NCI-H146 (cell line): ENCODE measurements at regions not wholly inside any gene's neighbourhood (a gene's known extent, or its start where the extent isn't known, plus 50 kb on each side); places are given as distances from the start of the nearest gene placed in this dataset.
"Not testable (repeated sequence)": the region's sequence is repeated elsewhere in the genome, so short reads cannot be mapped to it uniquely, and the experiment has no call there.

Experiments
- DNase-seq: peaks from one replicate; lab custom pipeline; 2025; lab: John Stamatoyannopoulos, UW

DNA sequence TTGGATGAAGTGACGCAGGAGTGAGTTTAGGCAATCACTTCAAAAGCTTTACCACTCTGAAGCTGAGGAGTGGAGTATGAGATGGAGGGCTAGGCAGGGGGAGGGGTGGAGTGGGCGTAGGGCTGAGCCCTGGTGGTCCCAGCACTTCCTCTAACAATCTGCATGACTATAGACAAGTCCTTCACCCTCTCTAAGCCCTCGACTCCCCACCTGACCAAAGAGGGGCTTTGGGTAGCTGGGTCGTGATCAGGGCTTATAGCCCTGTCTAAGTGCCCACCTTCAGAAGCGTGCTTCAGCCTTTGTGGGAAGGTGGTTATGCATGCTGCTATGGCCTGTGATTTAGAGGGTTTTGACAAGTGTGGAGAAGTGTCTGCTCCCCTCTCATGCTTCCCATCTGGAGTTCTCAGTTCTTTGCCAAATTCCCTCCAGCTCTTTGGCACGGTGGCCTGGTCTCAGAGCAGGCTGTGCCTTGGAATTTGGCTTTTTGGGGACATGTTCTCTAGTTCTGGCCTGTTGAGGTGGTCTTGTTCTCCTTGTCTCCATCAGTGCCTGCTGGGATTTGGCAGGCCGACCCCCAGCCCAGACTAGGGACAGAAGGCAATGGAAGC lies 53.0 kb downstream of the ACTBL2 start:
- no peak for DNase-seq

DNA sequence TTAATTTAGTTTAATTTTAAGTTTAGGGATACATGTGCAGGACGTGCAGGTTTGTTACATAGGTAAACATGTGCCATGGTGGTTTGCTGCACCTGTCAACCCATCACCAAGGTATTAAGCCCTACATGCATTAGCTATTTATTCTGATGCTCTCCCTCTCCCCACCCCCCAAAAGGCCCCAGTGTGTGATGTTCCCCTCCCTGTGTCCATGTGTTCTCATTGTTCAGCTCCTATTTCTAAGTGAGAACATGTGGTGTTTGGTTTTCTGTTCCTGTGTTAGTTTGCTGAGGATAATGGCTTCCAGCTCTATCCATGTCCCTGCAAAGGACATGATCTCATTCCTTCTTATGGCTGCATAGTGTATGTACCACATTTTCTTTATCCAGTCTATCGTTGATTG lies 53.6 kb downstream of the ACTBL2 start:
- DNase-seq, result not testable (repeated sequence)

DNA sequence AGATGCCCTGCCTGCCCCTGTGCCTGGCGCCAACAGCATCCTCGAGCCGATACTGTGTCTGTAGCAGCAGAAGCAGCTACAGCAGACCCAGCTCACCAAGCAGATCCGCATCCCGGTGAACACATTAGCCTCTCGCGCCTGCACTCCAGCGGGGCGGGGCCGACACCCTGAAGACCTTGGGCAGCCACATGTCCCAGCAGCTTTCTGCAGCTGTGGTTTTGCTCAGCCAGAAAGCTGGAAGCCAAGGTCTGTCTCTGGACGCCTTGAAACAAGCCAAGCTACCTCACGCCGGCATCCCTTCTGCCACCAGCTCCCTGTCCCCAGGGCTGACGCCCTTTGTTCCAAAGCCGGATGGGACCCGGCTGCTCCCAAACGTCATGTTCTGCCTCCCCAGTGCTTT lies 59.6 kb downstream of the ACTBL2 start:
- no peak for DNase-seq

DNA sequence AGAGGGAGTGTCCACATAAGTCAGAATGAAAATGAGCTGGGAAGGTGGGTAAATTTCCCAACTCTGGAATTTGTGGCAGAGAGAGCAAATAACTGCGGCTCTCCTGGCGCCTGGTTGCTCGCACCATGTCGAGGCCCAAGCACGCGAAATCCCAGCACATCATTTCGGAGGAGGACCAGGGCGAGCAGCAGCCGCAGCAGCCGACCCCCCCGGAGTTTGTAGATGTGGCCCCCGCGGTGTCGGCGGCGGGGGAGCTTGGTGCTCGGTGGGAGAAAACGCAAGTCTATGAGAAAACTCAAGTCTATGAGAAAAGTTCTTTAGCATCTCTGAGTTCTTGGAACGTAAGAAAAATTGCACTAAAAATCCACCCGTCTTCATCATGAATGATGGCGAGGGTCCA lies 60.3 kb downstream of the ACTBL2 start:
- no peak for DNase-seq

DNA sequence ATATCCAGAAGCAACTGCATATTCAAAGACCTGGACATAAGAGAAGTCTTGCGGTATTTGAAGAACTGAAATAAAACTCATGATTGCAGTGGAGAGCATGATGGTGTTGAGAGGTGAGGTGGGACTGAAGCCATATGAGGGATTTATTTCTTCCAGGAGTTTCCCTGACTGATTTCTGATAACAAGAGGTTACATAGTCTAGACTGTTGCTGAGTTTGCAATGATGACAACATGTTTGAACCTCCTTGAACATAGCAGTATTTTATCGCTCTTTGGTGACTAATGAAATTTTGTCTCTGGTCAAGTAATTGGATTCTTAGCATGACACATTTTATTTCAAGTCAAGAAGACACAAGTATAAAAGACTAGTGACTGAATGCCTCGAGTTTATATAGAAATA lies 61.8 kb downstream of the ACTBL2 start:
- DNase-seq, result no peak

DNA sequence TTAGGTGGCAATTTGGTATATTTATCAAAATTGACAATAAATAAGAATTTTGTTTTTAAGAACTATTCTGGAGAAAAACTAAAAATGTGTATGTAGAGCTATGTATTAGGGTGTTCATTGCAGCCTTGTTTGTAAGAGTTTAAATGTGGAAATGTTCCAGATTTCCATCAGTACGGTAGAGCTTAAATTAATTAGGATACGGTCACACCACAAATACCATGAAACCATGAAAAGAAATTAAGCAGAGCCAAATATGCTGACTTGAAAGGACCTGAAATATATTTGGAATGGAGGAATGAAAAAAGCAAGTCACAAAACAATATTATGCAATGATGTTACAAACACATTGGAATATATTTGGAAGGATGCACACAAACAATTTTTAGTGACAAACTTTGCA lies 64.6 kb downstream of the ACTBL2 start:
- no peak for DNase-seq

DNA sequence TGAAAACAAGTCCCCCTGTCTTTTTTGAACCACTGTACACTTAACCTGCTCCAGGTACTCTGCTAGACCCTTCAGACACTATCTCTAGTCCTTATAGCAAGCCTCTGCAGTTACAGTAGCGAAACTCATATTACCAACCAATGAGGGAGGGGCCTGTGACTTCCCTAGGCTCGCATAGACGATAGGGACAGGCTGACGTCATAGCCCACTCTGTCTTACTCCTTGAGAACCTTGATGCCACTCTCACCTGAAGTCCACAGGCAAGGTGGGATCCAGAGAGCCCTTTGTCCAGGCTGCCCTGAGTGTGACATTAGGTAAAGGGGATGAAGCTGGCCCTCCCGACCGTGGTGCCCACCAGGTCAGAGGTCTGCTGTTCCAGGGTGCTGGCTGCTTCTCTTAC lies 65.3 kb downstream of the ACTBL2 start:
- DNase-seq, result no peak

DNA sequence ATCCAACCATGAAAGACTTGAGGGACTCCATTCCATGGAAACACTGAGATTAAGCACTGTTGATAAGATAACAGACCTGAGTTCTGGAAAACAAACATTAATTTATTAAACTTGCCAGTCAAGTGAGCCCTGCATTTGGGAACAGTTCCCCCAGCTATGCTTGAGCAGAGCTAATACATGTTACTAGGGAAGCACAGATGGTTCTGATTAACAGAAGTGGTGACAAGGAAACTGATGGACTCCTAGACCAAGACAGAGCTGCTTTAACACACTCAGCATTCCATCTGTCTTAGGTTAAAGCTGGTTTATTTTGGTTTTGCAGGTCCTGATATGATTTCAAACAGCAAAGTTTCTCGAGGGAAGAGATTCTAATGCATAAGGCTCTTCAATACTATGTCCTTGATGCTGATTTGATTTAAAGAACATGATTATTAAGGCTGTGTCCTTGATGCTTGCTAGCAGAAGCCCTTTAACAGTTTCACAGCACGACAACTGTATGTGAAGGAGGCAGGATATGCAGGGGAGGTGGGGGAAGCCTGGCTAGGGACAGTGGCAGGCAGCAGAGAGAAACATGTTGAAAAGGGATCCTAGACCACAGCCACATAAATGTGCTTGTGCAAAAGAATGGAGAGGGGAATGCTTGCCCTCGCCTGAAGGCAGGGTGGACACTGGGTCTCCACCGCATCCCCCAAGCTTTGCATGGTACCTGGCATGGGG lies 66.2 kb downstream of the ACTBL2 start:
- DNase-seq, result no peak

DNA sequence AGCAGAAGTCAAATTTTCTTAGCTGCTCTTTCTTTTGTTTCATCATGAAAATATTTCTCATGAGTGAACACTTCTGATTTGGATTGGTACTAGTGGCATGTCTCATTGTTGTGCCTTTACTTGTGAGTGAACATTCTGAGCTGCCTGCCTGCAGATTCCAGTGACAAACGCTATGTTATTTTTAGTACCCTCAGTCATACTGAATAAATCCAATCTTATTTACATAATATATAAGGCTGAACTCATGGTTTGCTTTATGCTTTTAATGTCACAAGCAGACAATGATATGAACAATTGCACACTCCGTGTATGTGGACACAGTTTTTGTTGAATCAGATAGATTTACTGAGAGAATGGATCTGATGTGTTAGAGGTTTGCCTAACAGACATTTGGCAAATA lies 67.8 kb downstream of the ACTBL2 start:
- DNase-seq, result no peak

DNA sequence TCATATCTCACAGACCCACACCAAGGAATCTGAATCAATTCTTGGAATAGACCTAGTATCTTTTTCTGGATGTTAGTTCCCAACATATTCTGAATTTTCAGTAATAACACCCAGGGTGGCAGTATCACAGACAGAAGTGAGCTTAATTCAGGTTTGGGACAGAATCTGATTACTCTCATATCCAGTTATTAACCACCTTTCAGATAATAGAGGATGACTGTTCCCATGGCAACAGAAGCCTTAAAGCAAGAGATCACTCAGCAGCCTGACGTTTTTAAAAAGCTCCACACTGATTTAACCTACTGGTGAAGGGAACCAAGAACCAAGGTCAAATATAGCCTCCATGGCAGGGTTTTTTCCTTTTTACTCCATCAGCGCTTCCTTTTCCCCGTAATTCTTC lies 68.4 kb downstream of the ACTBL2 start:
- DNase-seq, result no peak

DNA sequence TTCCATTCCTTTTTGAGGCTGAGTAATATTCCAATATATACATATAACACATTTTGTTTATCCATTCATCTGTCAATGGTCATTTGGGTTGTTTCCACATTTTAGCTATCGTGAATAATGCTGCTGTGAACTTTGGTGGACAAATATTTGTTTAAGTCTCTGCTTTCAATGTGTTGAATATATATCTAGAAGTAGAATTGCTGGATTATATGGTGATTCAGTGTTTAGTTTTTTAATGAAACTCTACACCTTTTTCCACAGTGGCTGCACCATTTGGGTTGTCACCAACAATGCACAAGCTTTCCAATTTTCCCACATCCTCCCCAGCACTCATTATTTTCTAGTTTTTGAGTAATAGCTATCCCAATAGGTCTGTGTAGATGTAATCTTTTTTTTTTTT lies 69.5 kb downstream of the ACTBL2 start:
- no peak for DNase-seq

DNA sequence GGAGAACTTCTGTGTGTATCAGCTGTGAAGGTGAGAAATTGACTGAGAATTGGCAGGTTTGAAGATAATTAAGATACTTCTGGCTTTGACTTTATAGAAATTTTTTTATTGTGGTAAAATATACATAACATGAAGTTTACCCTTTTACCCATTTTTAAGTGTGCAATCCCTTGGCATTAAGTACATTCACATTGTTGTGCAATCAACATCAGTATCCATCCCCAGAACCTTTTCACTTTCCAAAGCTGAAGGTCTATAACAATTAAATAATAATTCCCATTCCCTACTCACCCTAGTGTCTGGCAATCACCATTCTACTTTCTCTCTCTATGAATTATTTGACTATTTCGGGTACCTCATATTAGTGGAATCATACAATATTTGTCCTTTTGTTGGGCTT lies 69.9 kb downstream of the ACTBL2 start:
- no peak for DNase-seq

DNA sequence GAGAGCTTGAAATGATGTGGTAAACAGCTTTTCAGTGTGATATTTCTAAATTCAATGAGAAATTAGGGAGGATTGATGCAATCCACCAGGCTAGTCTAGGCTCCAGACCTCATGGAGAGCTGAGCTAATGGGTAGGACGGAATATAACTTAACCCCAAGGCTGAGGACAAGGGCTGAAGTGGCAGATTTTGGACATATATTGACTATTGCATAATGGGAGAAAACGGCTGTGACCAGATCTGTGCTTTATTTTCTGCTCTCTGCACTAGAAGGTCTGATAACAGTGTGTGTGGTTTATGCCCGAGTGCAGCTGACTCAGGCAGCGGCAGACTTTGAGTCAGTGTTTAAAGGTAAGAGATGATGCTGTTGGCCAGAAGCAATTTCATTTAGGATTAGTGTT lies 70.6 kb downstream of the ACTBL2 start:
- no peak for DNase-seq

DNA sequence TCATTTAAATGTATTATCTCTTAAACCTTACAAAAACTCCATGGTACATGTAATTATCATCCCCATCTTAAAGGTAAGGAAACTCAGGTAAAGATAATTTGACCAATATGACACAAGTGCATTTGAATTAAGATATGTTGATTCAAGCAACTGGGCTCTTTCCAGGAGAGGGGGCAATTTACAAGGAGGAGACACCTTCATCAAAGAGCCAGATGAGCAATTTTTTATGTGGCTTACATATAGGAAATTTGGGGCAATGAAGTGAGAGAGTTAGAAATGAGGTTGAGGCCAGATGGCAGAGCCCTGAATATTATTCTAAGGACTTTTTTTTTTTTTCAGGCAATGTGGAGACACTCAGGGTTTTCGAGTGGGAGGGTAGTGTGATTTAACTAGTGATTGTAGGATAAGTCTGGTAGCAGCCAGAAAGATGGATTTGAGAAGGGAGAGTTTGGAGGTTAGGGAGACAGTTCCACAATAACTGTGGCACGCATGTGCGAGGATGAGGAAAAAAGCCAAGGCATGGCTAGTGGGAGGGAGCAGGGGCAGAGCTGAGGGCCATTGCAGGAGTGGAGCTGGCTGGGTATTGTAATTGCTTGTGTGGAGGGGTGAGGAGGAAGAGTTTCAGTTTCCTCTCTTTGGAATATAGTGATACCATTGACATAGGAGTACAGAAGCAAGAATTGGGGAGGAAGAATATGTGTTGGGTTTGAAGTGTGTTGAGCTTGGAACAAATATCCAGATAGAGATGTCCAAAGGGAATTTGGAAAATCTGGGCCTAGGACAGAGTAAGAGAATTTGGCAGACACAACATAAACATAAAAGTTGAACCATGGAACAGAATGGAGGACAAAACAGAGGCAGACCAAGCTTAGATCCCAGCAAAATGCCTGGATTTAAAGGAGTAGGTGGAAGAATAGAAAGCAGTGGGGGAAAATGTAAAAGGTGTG lies 72.0 kb downstream of the ACTBL2 start:
- no peak for DNase-seq

DNA sequence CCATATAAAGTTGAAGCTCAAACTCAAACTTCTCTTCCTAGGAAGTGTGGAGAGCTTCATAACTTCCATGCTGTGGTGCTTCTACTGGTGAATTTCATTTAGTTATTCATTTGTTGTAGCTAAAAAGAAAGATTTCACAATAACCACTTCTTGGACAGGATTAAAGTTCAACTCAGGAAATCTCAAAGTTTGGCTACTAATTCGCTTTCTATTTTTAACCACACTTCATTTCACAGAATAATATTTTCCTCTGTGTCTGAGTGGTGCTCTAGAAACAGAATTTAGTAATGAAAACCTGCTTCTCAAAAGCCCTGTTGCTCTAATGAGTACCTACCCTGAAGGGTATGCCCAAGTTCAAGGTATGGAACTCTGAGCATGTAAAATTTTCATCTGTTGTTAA lies 73.9 kb downstream of the ACTBL2 start:
- DNase-seq, result no peak

DNA sequence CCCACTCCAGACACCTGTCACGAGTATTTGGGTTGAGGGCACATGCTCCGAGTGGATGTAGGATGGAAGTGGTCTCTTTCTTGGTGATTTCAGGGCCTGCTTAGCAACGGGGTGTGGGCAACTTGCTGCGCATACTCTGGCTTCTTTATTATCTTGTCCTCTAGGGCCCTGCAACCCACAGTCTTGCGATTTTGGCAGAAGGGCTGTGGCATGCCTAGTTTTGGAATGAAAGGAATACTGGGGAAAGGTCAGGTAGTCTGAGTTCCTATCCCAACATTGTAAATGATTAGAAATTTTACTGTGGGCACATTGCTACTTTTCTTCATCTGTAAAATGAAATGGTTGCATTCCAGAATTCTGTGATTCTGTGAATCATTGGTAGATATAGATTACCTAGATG lies 74.3 kb downstream of the ACTBL2 start:
- DNase-seq, result no peak

DNA sequence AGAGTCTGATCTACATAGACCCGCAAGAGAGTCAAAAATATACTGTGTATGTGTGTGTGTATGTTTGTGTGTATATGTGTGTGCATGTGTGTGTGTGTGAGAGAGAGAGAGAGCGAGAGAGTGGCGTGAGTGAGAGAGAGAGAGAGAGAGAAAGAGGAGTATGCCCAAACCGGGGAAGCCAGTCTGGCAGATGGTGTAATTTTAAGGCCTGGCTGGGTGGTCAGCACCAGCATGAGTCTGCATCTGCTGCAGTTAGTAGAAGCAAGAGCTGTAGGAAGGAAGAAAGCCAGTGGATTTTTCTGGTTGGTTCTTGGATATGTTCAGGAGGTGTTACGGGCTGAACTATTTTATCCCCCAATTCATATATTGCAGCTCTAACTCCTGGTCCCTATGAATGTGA lies 75.2 kb downstream of the ACTBL2 start:
- no peak for DNase-seq

DNA sequence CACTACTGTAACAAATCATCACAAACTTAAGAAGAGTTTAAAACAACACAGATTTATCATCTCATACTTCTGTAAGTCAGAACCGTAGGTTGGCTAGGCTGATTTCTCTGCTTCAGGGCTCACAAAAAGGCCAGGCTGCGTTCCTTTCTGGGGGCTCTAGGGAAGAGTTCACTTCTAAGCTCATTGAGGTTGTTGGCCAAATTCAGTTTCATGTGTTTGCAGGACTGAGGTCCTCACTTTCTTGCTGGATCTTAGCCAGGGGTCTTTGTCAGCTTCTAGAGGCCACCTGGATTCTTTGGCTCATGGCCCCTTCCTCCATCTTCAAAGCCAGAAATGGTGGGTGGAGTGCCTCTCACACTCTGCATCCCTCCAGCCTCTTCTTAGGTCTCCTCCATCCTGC lies 76.0 kb downstream of the ACTBL2 start:
- DNase-seq, result no peak

DNA sequence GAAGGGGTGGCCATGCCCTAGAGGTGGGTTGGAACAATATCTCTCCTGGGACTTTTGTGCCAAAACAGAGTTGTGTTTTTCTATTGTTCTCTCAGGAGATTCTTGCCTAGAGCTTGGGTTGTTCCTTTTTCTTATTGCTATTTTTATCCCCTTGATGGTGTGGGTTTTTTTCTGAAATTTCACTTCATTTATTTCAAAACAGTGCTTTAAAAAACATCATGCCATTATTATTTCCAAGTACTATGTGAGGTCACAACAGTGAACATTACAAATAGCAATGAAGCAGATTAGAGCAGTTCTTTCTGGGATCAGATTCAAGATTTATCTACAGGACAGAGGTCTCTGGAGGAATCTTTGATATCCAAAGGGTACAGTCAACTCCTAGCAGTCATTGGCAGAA lies 76.6 kb downstream of the ACTBL2 start:
- no peak for DNase-seq

DNA sequence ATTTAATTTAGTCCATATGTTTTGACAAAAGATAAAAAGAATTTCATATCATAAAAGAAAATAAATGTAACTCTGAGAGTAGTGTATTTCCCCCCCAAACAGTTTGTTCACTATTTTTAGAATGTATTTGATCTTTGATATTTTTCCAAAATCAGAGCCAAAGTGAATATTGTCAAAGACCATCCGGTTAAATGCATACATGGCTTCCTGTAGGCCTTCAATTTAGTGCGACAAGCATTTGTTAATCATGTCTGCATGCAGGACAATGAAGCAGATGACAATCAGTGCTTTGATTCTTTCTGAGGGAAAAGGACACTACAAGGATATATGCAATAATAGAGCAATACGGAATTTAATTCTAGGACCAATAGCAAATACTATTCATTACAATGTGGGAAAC lies 79.8 kb downstream of the ACTBL2 start:
- no peak for DNase-seq

DNA sequence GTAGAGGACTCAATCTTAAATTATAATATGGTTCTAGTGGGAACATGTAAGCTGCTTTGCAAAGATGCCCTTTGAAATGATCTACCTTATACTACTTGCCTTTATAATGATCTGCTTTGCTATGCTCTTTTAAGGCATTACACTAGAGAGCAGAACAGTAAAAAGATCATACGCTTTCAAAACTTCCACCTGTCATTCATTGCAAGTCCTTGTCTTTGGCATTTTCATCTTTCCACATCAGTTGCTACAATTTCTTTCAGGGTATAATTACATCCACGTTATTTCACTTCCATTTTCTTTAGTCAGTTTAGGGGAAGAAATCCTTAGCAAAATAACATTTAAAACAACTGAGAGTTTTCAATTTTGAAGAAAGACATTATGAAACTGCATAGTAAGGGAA lies 80.3 kb downstream of the ACTBL2 start:
- no peak for DNase-seq

DNA sequence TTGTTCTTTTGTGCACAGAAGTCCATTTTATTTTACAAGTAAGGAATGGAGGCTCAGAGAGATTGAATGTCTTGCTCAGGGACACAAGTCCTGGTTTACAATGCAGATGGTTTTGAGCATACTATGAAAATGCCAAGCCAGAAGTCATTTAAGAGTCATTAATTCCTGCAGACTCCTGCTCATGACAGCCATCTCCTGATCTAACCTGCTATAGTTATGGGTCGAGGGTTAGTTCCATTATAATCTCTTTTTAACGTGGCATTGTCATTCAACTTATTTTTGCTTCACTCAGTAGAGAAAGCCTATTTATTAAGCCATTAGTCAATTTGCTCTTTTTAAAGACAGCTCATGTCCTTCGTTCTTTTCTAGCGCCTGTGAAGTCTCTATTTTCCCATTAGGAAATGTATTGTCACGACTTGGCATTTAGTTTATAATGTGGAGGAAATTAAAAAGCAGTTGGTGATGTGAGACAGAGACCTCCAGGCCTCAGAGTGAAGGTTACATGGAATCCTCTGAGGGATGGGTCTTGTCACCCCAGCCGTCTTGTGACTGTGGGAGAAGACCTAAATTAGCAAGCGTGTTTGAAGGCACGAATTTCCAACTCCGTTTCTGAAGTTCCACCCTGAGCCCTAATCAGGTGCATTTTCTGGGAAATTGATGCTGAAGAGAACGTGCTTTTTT lies 84.1 kb downstream of the ACTBL2 start:
- no peak for DNase-seq

DNA sequence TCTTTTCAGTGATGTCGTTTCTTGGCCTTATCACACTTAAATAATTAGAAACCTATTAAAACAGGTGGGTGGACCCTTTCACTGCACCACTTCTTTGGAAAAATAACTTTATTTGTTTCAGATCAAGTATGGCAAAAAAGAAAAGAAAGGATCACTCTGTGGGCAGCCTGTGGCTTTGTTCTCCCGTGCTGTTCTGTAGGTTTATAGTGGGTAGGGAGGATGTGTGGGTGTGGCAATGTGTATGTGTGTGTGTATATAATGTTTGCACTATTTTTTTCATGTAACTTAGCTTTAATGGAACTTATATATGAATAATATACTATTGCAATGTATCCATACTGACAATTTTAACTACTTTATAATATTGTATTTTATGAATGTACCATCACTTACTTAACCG lies 85.9 kb downstream of the ACTBL2 start:
- DNase-seq, result no peak
